Thymus (tissue), 11 donors: ENCODE measurements at regions not wholly inside any gene's neighbourhood (a gene's known extent, or its start where the extent isn't known, plus 50 kb on each side); places are given as distances from the start of the nearest gene placed in this dataset.

Experiments used
- DNase-seq, 9 donors: peaks; one replicate each; pipeline ENCODE4 v3.0.0-alpha.2; 2013; ENCODE audit warnings: low spot score in 9 of 9, low read depth in 6 of 9, missing footprints in 1 of 9
- H3K27ac ChIP-seq, 2 donors: one replicate each; pipeline ENCODE4 v1.5.1; 2013; ENCODE audit warnings: control low read depth in 1 of 2, low read depth in 1 of 2, low read length in 1 of 2, mild to moderate bottlenecking in 1 of 2, moderate library complexity in 1 of 2
- H3K27me3 ChIP-seq, 2 donors: one replicate each; pipeline ENCODE4 v1.5.1; 2013; ENCODE audit warnings: low read length in 1 of 2; ENCODE audit not compliant: control insufficient read depth in 2 of 2, insufficient read depth in 1 of 2
- H3K36me3 ChIP-seq, 2 donors: one replicate each; pipeline ENCODE4 v1.5.1; 2013; ENCODE audit warnings: low read length in 1 of 2, mild to moderate bottlenecking in 1 of 2, moderate library complexity in 1 of 2; ENCODE audit not compliant: control insufficient read depth in 2 of 2, insufficient read depth in 2 of 2
- H3K4me1 ChIP-seq, 2 donors: one replicate each; pipeline ENCODE4 v1.5.1; 2013; ENCODE audit warnings: low read length in 2 of 2; ENCODE audit not compliant: control insufficient read depth in 2 of 2, insufficient read depth in 2 of 2
- H3K4me3 ChIP-seq, 2 donors: one replicate each; pipeline ENCODE4 v1.5.1; 2013; ENCODE audit warnings: low read length in 2 of 2, control low read depth in 1 of 2, mild to moderate bottlenecking in 1 of 2
- H3K9me3 ChIP-seq, 2 donors: one replicate each; pipeline ENCODE4 v1.5.1; 2013; ENCODE audit warnings: low read length in 1 of 2, mild to moderate bottlenecking in 1 of 2; ENCODE audit not compliant: control insufficient read depth in 2 of 2, insufficient read depth in 1 of 2
- WGBS: extraction: QIAGEN DNeasy Blood & Tissue Kit; methylation state at CpG from one replicate; pipeline ENCODE4 v1.1.7; 2013; 5-methylcytosine and 5-hydroxymethylcytosine counted together
- donor health status: healthy.

GRCh38 chr1:239703075-239703474 lies 316.7 kb downstream of the CHRM3 start:
- H3K4me1 ChIP-seq: no peaks in the 10 kb centered on the region
- WGBS: 96% methylated on average over 2 of the region's 2 CpGs
- no peaks in the 10 kb centered on the region for H3K36me3 ChIP-seq
- no peak overlapping the region for H3K27ac ChIP-seq
- H3K4me3 ChIP-seq: no peak overlapping the region
- no peaks in the 10 kb centered on the region for H3K9me3 ChIP-seq
- no peak for DNase-seq
- H3K27me3 ChIP-seq: no peaks in the 10 kb centered on the region

- Histone ChIP-seq H3K27me3 (no peaks in the 10 kb centered on the region), H3K4me1 (no peaks in the 10 kb centered on the region), H3K9me3 (no peaks in the 10 kb centered on the region), H3K27ac (no peak overlapping the region), H3K36me3 (no peaks in the 10 kb centered on the region), H3K4me3 (no peak overlapping the region)
- WGBS: 97% methylated on average over 5 of the region's 5 CpGs
- DNase-seq: no peak
Observed at GRCh38 chr1:239706245-239706892, 320.0 kb downstream of the CHRM3 start.

GRCh38 chr1:239707615-239708014 lies 321.2 kb downstream of the CHRM3 start:
- H3K36me3 ChIP-seq: no peaks in the 10 kb centered on the region
- no peak overlapping the region for H3K27ac ChIP-seq
- H3K27me3 ChIP-seq: no peaks in the 10 kb centered on the region
- no peak overlapping the region for H3K4me3 ChIP-seq
- no peaks in the 10 kb centered on the region for H3K9me3 ChIP-seq
- no peaks in the 10 kb centered on the region for H3K4me1 ChIP-seq
- DNase-seq: no peak

- DNase-seq: no peak
- no peak overlapping the region for H3K4me3 ChIP-seq
- no peaks in the 10 kb centered on the region for H3K27me3 ChIP-seq
- H3K27ac ChIP-seq: no peak overlapping the region
- H3K4me1 ChIP-seq: no peaks in the 10 kb centered on the region
- H3K36me3 ChIP-seq: no peaks in the 10 kb centered on the region
- no peaks in the 10 kb centered on the region for H3K9me3 ChIP-seq
- 93% methylated on average over 1 of the region's 1 CpG for WGBS
Observed at GRCh38 chr1:239708622-239709021, 322.3 kb downstream of the CHRM3 start.

GRCh38 chr1:239711768-239712167 lies 325.4 kb downstream of the CHRM3 start:
- Histone ChIP-seq H3K27ac (no peak overlapping the region), H3K4me3 (no peak overlapping the region), H3K27me3 (no peaks in the 10 kb centered on the region), H3K9me3 (no peaks in the 10 kb centered on the region), H3K36me3 (no peaks in the 10 kb centered on the region), H3K4me1 (no peaks in the 10 kb centered on the region)
- WGBS: 100% methylated on average over 1 of the region's 1 CpG
- DNase-seq: no peak

GRCh38 chr1:239717097-239717917 lies 330.9 kb downstream of the CHRM3 start:
- 57% methylated on average over 8 of the region's 8 CpGs for WGBS
- Histone ChIP-seq H3K27ac (no peak overlapping the region), H3K36me3 (no peaks in the 10 kb centered on the region), H3K4me3 (peak overlapping the region; percentile 2 to 25), H3K27me3 (no peaks in the 10 kb centered on the region), H3K4me1 (peaks cover 13 to 17% of the 10 kb centered on the region in 2 donors), H3K9me3 (no peaks in the 10 kb centered on the region)
- peak in 1 of 9 donors; percentile 14 for DNase-seq

- 49% methylated on average over 1 of the region's 1 CpG for WGBS
Observed at GRCh38 chr1:239717918-239718184, 331.5 kb downstream of the CHRM3 start.

GRCh38 chr1:239718571-239718970 lies 332.2 kb downstream of the CHRM3 start:
- WGBS: 63% methylated on average over 1 of the region's 1 CpG
- Histone ChIP-seq H3K36me3 (no peaks in the 10 kb centered on the region), H3K27me3 (no peaks in the 10 kb centered on the region), H3K4me1 (peaks cover 13 to 17% of the 10 kb centered on the region in 2 donors), H3K9me3 (no peaks in the 10 kb centered on the region), H3K4me3 (peak overlapping the region; percentile 55 to 60), H3K27ac (peak overlapping the region; percentile 87 to 95)
- peak in 3 of 9 donors; percentile 26 to 45 (median 34) for DNase-seq

More at GRCh38 chr1:239717918-239718184, 331.5 kb downstream of the CHRM3 start:
- no peak overlapping the region for H3K27ac ChIP-seq
- DNase-seq: peak in 1 of 9 donors; percentile 22
- H3K27me3 ChIP-seq: no peaks in the 10 kb centered on the region
- no peaks in the 10 kb centered on the region for H3K36me3 ChIP-seq
- H3K4me3 ChIP-seq: peak overlapping the region; percentile 2 to 55
- H3K9me3 ChIP-seq: no peaks in the 10 kb centered on the region
- peaks cover 13 to 17% of the 10 kb centered on the region in 2 donors for H3K4me1 ChIP-seq

- Histone ChIP-seq H3K27ac (peak overlapping the region; percentile 87 to 95), H3K9me3 (no peaks in the 10 kb centered on the region), H3K27me3 (no peaks in the 10 kb centered on the region), H3K4me3 (peak overlapping the region; percentile 55 to 60), H3K36me3 (no peaks in the 10 kb centered on the region), H3K4me1 (peaks cover 15 to 17% of the 10 kb centered on the region in 2 donors)
- DNase-seq: peak in 5 of 9 donors; percentile 8 to 60 (median 27)
- WGBS: 46% methylated on average over 6 of the region's 6 CpGs
Observed at GRCh38 chr1:239718997-239719628, 332.7 kb downstream of the CHRM3 start.
